ENCODE measurements at regions not wholly inside any gene's neighbourhood (a gene's known extent, or its start where the extent isn't known, plus 50 kb on each side); places are given as distances from the start of the nearest gene placed in this dataset.

DNA sequence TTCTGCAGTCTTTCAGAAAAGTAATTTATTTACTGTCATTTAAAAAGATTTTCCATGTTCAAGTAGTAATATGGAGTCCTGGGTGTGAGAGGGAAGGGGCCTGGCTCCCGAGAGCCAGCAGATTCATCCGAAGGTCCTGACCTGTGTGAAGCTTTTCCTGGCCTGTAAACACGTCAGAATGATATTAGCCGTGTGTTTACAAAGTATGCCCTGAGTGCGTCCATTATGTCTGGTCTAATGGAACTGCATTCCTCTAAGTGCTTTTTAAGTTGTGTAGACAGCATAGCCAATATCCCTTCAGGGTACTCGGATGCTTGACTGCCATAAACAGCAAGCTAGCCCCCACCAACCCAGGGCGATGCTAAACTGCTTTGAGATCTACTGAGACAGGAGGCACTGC, 495.2 kb downstream of the AGTPBP1 start:
- no TSS peak for BruUV-seq (replicated peaks)
- no peak for TF ChIP-seq EZH2 (IDR thresholded peaks at IDR 0.05; ENCODE audit: borderline replicate concordance, low read depth, low read length, poor library complexity, severe bottlenecking)
- TF ChIP-seq, protein P1, sequence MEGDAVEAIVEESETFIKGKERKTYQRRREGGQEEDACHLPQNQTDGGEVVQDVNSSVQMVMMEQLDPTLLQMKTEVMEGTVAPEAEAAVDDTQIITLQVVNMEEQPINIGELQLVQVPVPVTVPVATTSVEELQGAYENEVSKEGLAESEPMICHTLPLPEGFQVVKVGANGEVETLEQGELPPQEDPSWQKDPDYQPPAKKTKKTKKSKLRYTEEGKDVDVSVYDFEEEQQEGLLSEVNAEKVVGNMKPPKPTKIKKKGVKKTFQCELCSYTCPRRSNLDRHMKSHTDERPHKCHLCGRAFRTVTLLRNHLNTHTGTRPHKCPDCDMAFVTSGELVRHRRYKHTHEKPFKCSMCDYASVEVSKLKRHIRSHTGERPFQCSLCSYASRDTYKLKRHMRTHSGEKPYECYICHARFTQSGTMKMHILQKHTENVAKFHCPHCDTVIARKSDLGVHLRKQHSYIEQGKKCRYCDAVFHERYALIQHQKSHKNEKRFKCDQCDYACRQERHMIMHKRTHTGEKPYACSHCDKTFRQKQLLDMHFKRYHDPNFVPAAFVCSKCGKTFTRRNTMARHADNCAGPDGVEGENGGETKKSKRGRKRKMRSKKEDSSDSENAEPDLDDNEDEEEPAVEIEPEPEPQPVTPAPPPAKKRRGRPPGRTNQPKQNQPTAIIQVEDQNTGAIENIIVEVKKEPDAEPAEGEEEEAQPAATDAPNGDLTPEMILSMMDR (conservative IDR thresholded peaks at IDR 0.05; ENCODE audit: low read depth, low read length), result no peak
- no peak for DNase-seq (ENCODE audit: low spot score)
- ChIA-PET POLR2A (ENCODE audit: low non-redundant PET) (no interaction called here), CTCF (no interaction called here)
- intact Hi-C loops (cut with micrococcal nuclease; ENCODE audit: unreplicated experiment), result no loop called here
- H3K9me3 ChIP-seq (ENCODE audit: low read depth, low read length, poor library complexity, severe bottlenecking), result no peaks in the 10 kb centered on the region
- no peak overlapping the region for H3K27ac ChIP-seq (ENCODE audit: low read depth, low read length, poor library complexity, severe bottlenecking)
- peaks cover 11% of the 10 kb centered on the region for H3K27me3 ChIP-seq (replicated peaks; ENCODE audit: insufficient read depth, low read depth, low read length, poor library complexity)
- H3K4me3 ChIP-seq (ENCODE audit: low read depth, low read length, poor library complexity, severe bottlenecking), result no peak overlapping the region
- H3K4me1 ChIP-seq (ENCODE audit: insufficient read depth, low read length, poor library complexity, severe bottlenecking), result no peaks in the 10 kb centered on the region
- H3K36me3 ChIP-seq (ENCODE audit: insufficient read depth, low read length, poor library complexity, severe bottlenecking), result no peaks in the 10 kb centered on the region

DNA sequence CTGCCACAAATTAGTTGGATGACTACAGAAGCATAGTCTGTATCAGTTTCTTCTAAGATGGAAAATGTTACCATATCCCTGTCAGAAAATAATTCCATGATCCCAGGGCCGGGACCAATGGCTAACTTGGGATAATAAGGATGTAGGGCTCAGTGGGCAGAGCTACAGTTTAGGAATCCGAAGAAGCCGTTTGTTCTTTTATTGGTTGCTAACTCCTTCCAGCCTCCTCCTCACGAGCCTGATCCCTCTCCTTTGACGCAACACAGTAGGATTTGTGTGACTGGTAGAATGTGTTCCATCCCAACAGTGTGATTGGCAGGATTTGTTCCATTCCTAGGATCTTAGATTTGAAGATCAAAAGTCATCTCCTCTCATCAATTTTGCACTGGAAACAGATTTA, 496.9 kb downstream of the AGTPBP1 start:
- no peak for TF ChIP-seq EZH2 (IDR thresholded peaks at IDR 0.05; ENCODE audit: borderline replicate concordance, low read depth, low read length, poor library complexity, severe bottlenecking)
- POLR2A ChIA-PET (ENCODE audit: low non-redundant PET), result no interaction called here

DNA sequence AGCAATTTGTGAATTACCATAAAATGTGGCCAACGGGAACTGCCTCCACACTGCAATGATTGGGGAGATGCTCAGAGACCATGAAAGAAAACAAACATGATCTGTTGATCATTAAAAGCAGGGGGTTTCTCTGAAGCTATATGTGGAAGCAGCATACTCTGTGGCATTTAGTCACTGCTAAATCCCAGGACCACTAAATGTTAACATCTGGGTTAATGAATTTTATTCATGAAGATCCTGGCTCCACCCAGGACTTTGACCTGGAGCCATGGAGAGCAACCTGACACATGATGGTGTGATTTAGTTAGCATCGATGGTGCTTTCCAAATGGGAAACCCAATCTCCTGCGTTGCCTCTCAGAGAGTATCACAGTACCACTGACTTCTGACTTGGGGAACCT, 497.8 kb downstream of the AGTPBP1 start:
- POLR2A ChIA-PET (ENCODE audit: low non-redundant PET), result no interaction called here

More for the DNA sequence above, 496.9 kb downstream of the AGTPBP1 start:
- H3K27me3 ChIP-seq (replicated peaks; ENCODE audit: insufficient read depth, low read depth, low read length, poor library complexity), result peaks cover 11% of the 10 kb centered on the region
- no peaks in the 10 kb centered on the region for H3K4me1 ChIP-seq (ENCODE audit: insufficient read depth, low read length, poor library complexity, severe bottlenecking)
- no peaks in the 10 kb centered on the region for H3K36me3 ChIP-seq (ENCODE audit: insufficient read depth, low read length, poor library complexity, severe bottlenecking)
- DNase-seq (ENCODE audit: low spot score), result no peak
- intact Hi-C loops (cut with micrococcal nuclease; ENCODE audit: unreplicated experiment), result no loop called here
- no TSS peak for BruUV-seq (replicated peaks)
- CTCF ChIA-PET, result no interaction called here
- no peaks in the 10 kb centered on the region for H3K9me3 ChIP-seq (ENCODE audit: low read depth, low read length, poor library complexity, severe bottlenecking)
- no peak overlapping the region for H3K27ac ChIP-seq (ENCODE audit: low read depth, low read length, poor library complexity, severe bottlenecking)
- H3K4me3 ChIP-seq (ENCODE audit: low read depth, low read length, poor library complexity, severe bottlenecking), result no peak overlapping the region

DNA sequence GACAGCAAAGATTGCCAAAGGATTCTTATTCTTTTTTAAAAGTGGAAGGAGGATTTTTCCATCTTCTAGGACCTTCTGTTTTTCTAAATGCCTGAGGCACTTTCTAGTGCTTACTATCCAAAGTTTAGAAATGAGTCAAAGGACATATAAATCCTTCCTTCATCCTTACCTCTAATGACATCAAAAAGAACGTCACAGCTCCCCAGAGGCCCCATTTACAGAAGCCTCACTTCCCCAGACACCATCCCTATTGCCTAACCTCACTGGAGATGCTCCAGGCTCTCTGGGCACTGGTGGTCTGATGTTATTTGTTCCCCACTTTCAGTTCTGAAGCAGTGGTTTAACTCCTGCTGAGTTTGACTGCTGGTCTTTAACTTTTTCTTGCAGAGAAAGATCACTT, 504.3 kb downstream of the AGTPBP1 start:
- intact Hi-C loops (cut with micrococcal nuclease; ENCODE audit: unreplicated experiment), result no loop called here
- Histone ChIP-seq H3K27ac (ENCODE audit: low read depth, low read length, poor library complexity, severe bottlenecking) (no peak overlapping the region), H3K27me3 (replicated peaks; ENCODE audit: insufficient read depth, low read depth, low read length, poor library complexity) (no peaks in the 10 kb centered on the region), H3K36me3 (ENCODE audit: insufficient read depth, low read length, poor library complexity, severe bottlenecking) (no peaks in the 10 kb centered on the region), H3K9me3 (ENCODE audit: low read depth, low read length, poor library complexity, severe bottlenecking) (no peaks in the 10 kb centered on the region), H3K4me1 (ENCODE audit: insufficient read depth, low read length, poor library complexity, severe bottlenecking) (no peaks in the 10 kb centered on the region), H3K4me3 (ENCODE audit: low read depth, low read length, poor library complexity, severe bottlenecking) (no peak overlapping the region)
- POLR2A ChIA-PET (ENCODE audit: low non-redundant PET), result no interaction called here
- CTCF ChIA-PET, result no interaction called here
- no peak for DNase-seq (ENCODE audit: low spot score)
- TF ChIP-seq EZH2 (IDR thresholded peaks at IDR 0.05; ENCODE audit: borderline replicate concordance, low read depth, low read length, poor library complexity, severe bottlenecking), result no peak
- TF ChIP-seq, protein P1 (conservative IDR thresholded peaks at IDR 0.05; ENCODE audit: low read depth, low read length), result no peak
- no TSS peak for BruUV-seq (replicated peaks)

More for the DNA sequence above, 497.8 kb downstream of the AGTPBP1 start:
- Histone ChIP-seq H3K27me3 (replicated peaks; ENCODE audit: insufficient read depth, low read depth, low read length, poor library complexity) (peaks cover 11% of the 10 kb centered on the region), H3K4me1 (ENCODE audit: insufficient read depth, low read length, poor library complexity, severe bottlenecking) (no peaks in the 10 kb centered on the region), H3K4me3 (ENCODE audit: low read depth, low read length, poor library complexity, severe bottlenecking) (no peak overlapping the region), H3K9me3 (ENCODE audit: low read depth, low read length, poor library complexity, severe bottlenecking) (no peaks in the 10 kb centered on the region), H3K36me3 (ENCODE audit: insufficient read depth, low read length, poor library complexity, severe bottlenecking) (no peaks in the 10 kb centered on the region), H3K27ac (ENCODE audit: low read depth, low read length, poor library complexity, severe bottlenecking) (no peak overlapping the region)
- TF ChIP-seq, protein P1 (conservative IDR thresholded peaks at IDR 0.05; ENCODE audit: low read depth, low read length), result no peak
- no peak for TF ChIP-seq EZH2 (IDR thresholded peaks at IDR 0.05; ENCODE audit: borderline replicate concordance, low read depth, low read length, poor library complexity, severe bottlenecking)
- DNase-seq (ENCODE audit: low spot score), result no peak
- intact Hi-C loops (cut with micrococcal nuclease; ENCODE audit: unreplicated experiment), result no loop called here
- CTCF ChIA-PET, result no interaction called here
- no TSS peak for BruUV-seq (replicated peaks)
